ENCODE measurements at regions not wholly inside any gene's neighbourhood (a gene's known extent, or its start where the extent isn't known, plus 50 kb on each side); places are given as distances from the start of the nearest gene placed in this dataset.
"Not testable (repeated sequence)": the region's sequence is repeated elsewhere in the genome, so short reads cannot be mapped to it uniquely, and the experiment has no call there.

GRCh38 chr5:87217480-87217879 lies 50.2 kb upstream of the RASA1 start:
- DNase-seq: not testable (repeated sequence)

Data from DMS 273 treated with DMSO at 0.1 percent for 48 hours (cell line).